ENCODE measurements at regions not wholly inside any gene's neighbourhood (a gene's known extent, or its start where the extent isn't known, plus 50 kb on each side); places are given as distances from the start of the nearest gene placed in this dataset.
"Not testable (repeated sequence)": the region's sequence is repeated elsewhere in the genome, so short reads cannot be mapped to it uniquely, and the experiment has no call there.

- DNase-seq (ENCODE audit: low spot score in 2 of 2) = no peak
These were observed 1811.2 kb upstream of the PCDH10 start for GRCh38 chr4:131337936-131338335.

GRCh38 chr4:131339137-131339536, 1810.0 kb upstream of the PCDH10 start:
- no peak for FAIRE-seq
- no peak for DNase-seq (ENCODE audit: low spot score in 2 of 2)

More at GRCh38 chr4:131337936-131338335, 1811.2 kb upstream of the PCDH10 start:
- no peak for FAIRE-seq

- DNase-seq (ENCODE audit: low spot score in 2 of 2) = no peak
- FAIRE-seq = no peak
These were observed 1804.3 kb upstream of the PCDH10 start for GRCh38 chr4:131344761-131345160.

- DNase-seq (ENCODE audit: low spot score in 2 of 2) (no peak), FAIRE-seq (no peak)
These were observed 1801.3 kb upstream of the PCDH10 start for GRCh38 chr4:131347816-131348215.

- DNase-seq (ENCODE audit: low spot score in 2 of 2) (no peak), FAIRE-seq (no peak)
These were observed 1800.8 kb upstream of the PCDH10 start for GRCh38 chr4:131348263-131348662.

- not testable (repeated sequence) for FAIRE-seq; DNase-seq (ENCODE audit: low spot score in 2 of 2)
These were observed 1796.7 kb upstream of the PCDH10 start for GRCh38 chr4:131352371-131352770.

- DNase-seq (ENCODE audit: low spot score in 2 of 2) = no peak
- FAIRE-seq = no peak
These were observed 1782.4 kb upstream of the PCDH10 start for GRCh38 chr4:131366714-131367113.

- FAIRE-seq = no peak
- no peak for DNase-seq (ENCODE audit: low spot score in 2 of 2)
These were observed 1781.7 kb upstream of the PCDH10 start for GRCh38 chr4:131367441-131367840.

GRCh38 chr4:131370846-131371245, 1778.2 kb upstream of the PCDH10 start:
- no peak for FAIRE-seq
- DNase-seq (ENCODE audit: low spot score in 2 of 2) = no peak

- DNase-seq (ENCODE audit: low spot score in 2 of 2) (no peak), FAIRE-seq (peak; percentile 85)
These were observed 1768.0 kb upstream of the PCDH10 start for GRCh38 chr4:131381055-131381454.

GRCh38 chr4:131382839-131383238, 1766.3 kb upstream of the PCDH10 start:
- FAIRE-seq (no peak), DNase-seq (ENCODE audit: low spot score in 2 of 2) (no peak)

- DNase-seq (ENCODE audit: low spot score in 2 of 2) (no peak), FAIRE-seq (no peak)
These were observed 1760.8 kb upstream of the PCDH10 start for GRCh38 chr4:131388277-131388676.

- FAIRE-seq = no peak
These were observed 1741.0 kb upstream of the PCDH10 start for GRCh38 chr4:131408102-131408501.

GRCh38 chr4:131411393-131411792, 1737.7 kb upstream of the PCDH10 start:
- FAIRE-seq = no peak
- DNase-seq (ENCODE audit: low spot score in 2 of 2) = no peak

More at GRCh38 chr4:131408102-131408501, 1741.0 kb upstream of the PCDH10 start:
- no peak for DNase-seq (ENCODE audit: low spot score in 2 of 2)

- no peak for FAIRE-seq
- no peak for DNase-seq (ENCODE audit: low spot score in 2 of 2)
These were observed 1729.9 kb upstream of the PCDH10 start for GRCh38 chr4:131419147-131419546.

GRCh38 chr4:131426023-131426758, 1722.9 kb upstream of the PCDH10 start:
- FAIRE-seq (no peak), DNase-seq (ENCODE audit: low spot score in 2 of 2) (no peak)

- FAIRE-seq = no peak
These were observed 1722.1 kb upstream of the PCDH10 start for GRCh38 chr4:131427000-131427399.

GRCh38 chr4:131430302-131430701, 1718.8 kb upstream of the PCDH10 start:
- DNase-seq (ENCODE audit: low spot score in 2 of 2) (no peak), FAIRE-seq (no peak)

More at GRCh38 chr4:131427000-131427399, 1722.1 kb upstream of the PCDH10 start:
- DNase-seq (ENCODE audit: low spot score in 2 of 2) = no peak

GRCh38 chr4:131441004-131441688, 1707.9 kb upstream of the PCDH10 start:
- no peak for FAIRE-seq

GRCh38 chr4:131447883-131448282, 1701.2 kb upstream of the PCDH10 start:
- DNase-seq (ENCODE audit: low spot score in 2 of 2) (no peak), FAIRE-seq (no peak)

More at GRCh38 chr4:131441004-131441688, 1707.9 kb upstream of the PCDH10 start:
- DNase-seq (ENCODE audit: low spot score in 2 of 2) = no peak

- DNase-seq (ENCODE audit: low spot score in 2 of 2) = no peak
- no peak for FAIRE-seq
These were observed 1698.4 kb upstream of the PCDH10 start for GRCh38 chr4:131450572-131451209.
